Esophagus muscularis mucosa (tissue), 4 donors: ENCODE measurements at regions not wholly inside any gene's neighbourhood (a gene's known extent, or its start where the extent isn't known, plus 50 kb on each side); places are given as distances from the start of the nearest gene placed in this dataset.

Source experiments
- CTCF ChIP-seq, 3 experiments: fragments of 200-600 bp in 2 of 3; fragments of 450-650 bp in 1 of 3; sonication (generic) in 2 of 3; IDR thresholded peaks; one replicate each; pipeline ENCODE4 v1.5.1; 2017 to 2019; ENCODE audit warnings: antibody characterized with exemption in 3 of 3, mild to moderate bottlenecking in 2 of 3, moderate library complexity in 1 of 3
- EP300 ChIP-seq: sonication (generic); formaldehyde crosslinking; IDR thresholded peaks from one replicate; pipeline ENCODE4 v1.6.1; 2017; ENCODE audit warnings: antibody characterized with exemption
- POLR2AphosphoS5 ChIP-seq, 2 donors: sonication (generic); formaldehyde crosslinking; IDR thresholded peaks; one replicate each; pipeline ENCODE4 v1.6.1; 2017; ENCODE audit warnings: antibody characterized with exemption in 2 of 2

GRCh38 chr7:47678641-47679380, 96.9 kb upstream of the TNS3 start:
- TF ChIP-seq CTCF (IDR thresholded peaks at IDR 0.05) (no peak), EP300 (no peak), POLR2AphosphoS5 (IDR thresholded peaks at IDR 0.05) (no peak)
